T-cell (primary cell): ENCODE measurements at regions not wholly inside any gene's neighbourhood (a gene's known extent, or its start where the extent isn't known, plus 50 kb on each side); places are given as distances from the start of the nearest gene placed in this dataset.

Experiments used
- ATAC-seq, 4 experiments: fragments of 200-7000 bp in 3 of 4; fragments of 150-1000 bp in 1 of 4; cut with Tn5 transposase; replicated peaks in 1 of 4; 1 replicate in 3 of 4; 2 replicates in 1 of 4; pipeline ENCODE4 v1.10.0; 2021; ENCODE audit warnings: moderate library complexity in 3 of 4, mild to moderate bottlenecking in 2 of 4, moderate number of reproducible peaks in 1 of 4
- CTCF ChIA-PET, 2 donors: fragments of 300-600 bp; sonication (Branson Sonifier 250); formaldehyde crosslinking; loops; one replicate each; lab custom pipeline; 2022; ENCODE audit warnings: antibody characterized with exemption in 2 of 2; lab: Charles Lee
- POLR2A ChIA-PET, 2 donors: fragments of 300-600 bp; sonication (Branson Sonifier 250); formaldehyde crosslinking; loops; one replicate each; lab custom pipeline; 2022; ENCODE audit warnings: antibody characterized with exemption in 2 of 2; lab: Charles Lee
- DNase-seq, 35 experiments: peaks; one replicate each; pipeline versions ENCODE4 v3.0.0 to v3.0.0-alpha.2; 2013 to 2023
- H3K27ac ChIP-seq: one replicate; pipeline ENCODE4 v1.5.1; 2013; ENCODE audit warnings: low read length
- H3K27me3 ChIP-seq, 2 experiments: replicated peaks in 1 of 2; 1 replicate in 1 of 2; 2 replicates in 1 of 2; pipeline versions ENCODE4 v1.6.1 to v1.7.0; 2013; ENCODE audit warnings: low read length in 1 of 2, mixed read lengths in 1 of 2; ENCODE audit not compliant: control insufficient read depth in 2 of 2, insufficient read depth in 2 of 2; ENCODE audit errors: extremely low read depth in 1 of 2
- H3K36me3 ChIP-seq, 2 donors: 1 replicate in 1 of 2; 2 replicates in 1 of 2; pipeline versions ENCODE4 v1.6.1 to v1.7.0; 2013; ENCODE audit warnings: low read length in 1 of 2; ENCODE audit not compliant: control insufficient read depth in 2 of 2, insufficient read depth in 1 of 2; ENCODE audit errors: extremely low read depth in 1 of 2
- H3K4me1 ChIP-seq, 2 experiments: 1 replicate in 1 of 2; 2 replicates in 1 of 2; pipeline versions ENCODE4 v1.6.1 to v1.7.0; 2013; ENCODE audit warnings: low read length in 2 of 2, mixed read lengths in 1 of 2; ENCODE audit not compliant: insufficient read depth in 2 of 2, control insufficient read depth in 1 of 2; ENCODE audit errors: extremely low read depth in 1 of 2
- H3K4me3 ChIP-seq, 2 donors: 1 replicate in 1 of 2; 2 replicates in 1 of 2; pipeline versions ENCODE4 v1.5.1 to v1.7.0; 2013; ENCODE audit warnings: mild to moderate bottlenecking in 2 of 2, low read length in 1 of 2, moderate library complexity in 1 of 2; ENCODE audit not compliant: control insufficient read depth in 1 of 2; ENCODE audit errors: extremely low read depth in 1 of 2
- H3K9me3 ChIP-seq: 2 replicates; pipeline ENCODE4 v1.7.0; 2013
- H3K27ac Mint-ChIP-seq, 2 donors: one replicate each; pipeline ENCODE4 v1.8.0; 2020 to 2021; ENCODE audit warnings: mild to moderate bottlenecking in 2 of 2, mixed read lengths in 2 of 2
- H3K27me3 Mint-ChIP-seq, 2 donors: one replicate each; pipeline ENCODE4 v1.8.0; 2021 to 2022; ENCODE audit warnings: mixed read lengths in 2 of 2
- H3K36me3 Mint-ChIP-seq: one replicate; pipeline ENCODE4 v1.8.0; 2021; ENCODE audit warnings: mixed read lengths
- H3K4me1 Mint-ChIP-seq, 3 donors: one replicate each; pipeline ENCODE4 v1.8.0; 2020 to 2022; ENCODE audit warnings: mixed read lengths in 3 of 3, mild to moderate bottlenecking in 1 of 3
- H3K4me3 Mint-ChIP-seq, 3 donors: one replicate each; pipeline ENCODE4 v1.8.0; 2020 to 2022; ENCODE audit warnings: mild to moderate bottlenecking in 3 of 3, mixed read lengths in 3 of 3, moderate library complexity in 3 of 3
- H3K9me3 Mint-ChIP-seq, 3 donors: one replicate each; pipeline ENCODE4 v1.8.0; 2020 to 2022; ENCODE audit warnings: mixed read lengths in 3 of 3
- WGBS: methylation state at CpG from one replicate; pipeline ENCODE4 v1.1.5; 2013; ENCODE audit warnings: missing lambda C conversion rate; ENCODE audit not compliant: insufficient coverage; 5-methylcytosine and 5-hydroxymethylcytosine counted together

- H3K9me3 Mint-ChIP-seq, result peaks cover 0 to 3% (median 0%) of the 10 kb centered on the region in 3 donors
- peaks cover 23 to 30% of the 10 kb centered on the region in 2 donors for H3K27me3 Mint-ChIP-seq
- DNase-seq (no peak), ATAC-seq (no peak)
- no peaks in the 10 kb centered on the region for H3K4me1 Mint-ChIP-seq
- Histone ChIP-seq H3K4me3 (no peak overlapping the region), H3K9me3 (no peaks in the 10 kb centered on the region), H3K36me3 (no peaks in the 10 kb centered on the region), H3K4me1 (no peaks in the 10 kb centered on the region), H3K27me3 (peaks cover 2 to 40% of the 10 kb centered on the region in 2 experiments), H3K27ac (no peak overlapping the region)
- CTCF ChIA-PET, result no interaction called here
- H3K27ac Mint-ChIP-seq, result no peak overlapping the region
- POLR2A ChIA-PET, result no interaction called here
- no peak overlapping the region for H3K4me3 Mint-ChIP-seq
- H3K36me3 Mint-ChIP-seq, result no peaks in the 10 kb centered on the region
- WGBS, result 94% methylated on average over 8 of the region's 24 CpGs
Observed at GRCh38 chr17:79506150-79506870, 104.5 kb downstream of the RBFOX3 start.

GRCh38 chr17:79505199-79505598, 105.7 kb downstream of the RBFOX3 start:
- H3K27me3 ChIP-seq, result peaks cover 2 to 48% of the 10 kb centered on the region in 2 experiments
- Mint-ChIP-seq H3K27me3 (peaks cover 27 to 35% of the 10 kb centered on the region in 2 donors), H3K27ac (no peak overlapping the region), H3K36me3 (no peaks in the 10 kb centered on the region), H3K9me3 (no peaks in the 10 kb centered on the region), H3K4me1 (no peaks in the 10 kb centered on the region), H3K4me3 (no peak overlapping the region)
- H3K27ac ChIP-seq, result no peak overlapping the region
- 58% methylated on average over 3 of the region's 7 CpGs for WGBS
- ATAC-seq (no peak), DNase-seq (no peak)
- POLR2A ChIA-PET, result no interaction called here
- no peaks in the 10 kb centered on the region for H3K9me3 ChIP-seq
- H3K4me3 ChIP-seq, result no peak overlapping the region
- H3K36me3 ChIP-seq, result no peaks in the 10 kb centered on the region
- H3K4me1 ChIP-seq, result no peaks in the 10 kb centered on the region
- CTCF ChIA-PET, result no interaction called here

GRCh38 chr17:79504181-79504605, 106.7 kb downstream of the RBFOX3 start:
- H3K4me1 Mint-ChIP-seq, result no peaks in the 10 kb centered on the region
- peaks cover 31 to 37% of the 10 kb centered on the region in 2 donors for H3K27me3 Mint-ChIP-seq
- no peaks in the 10 kb centered on the region for H3K36me3 Mint-ChIP-seq
- Histone ChIP-seq H3K27ac (no peak overlapping the region), H3K27me3 (peaks cover 2 to 40% of the 10 kb centered on the region in 2 experiments), H3K36me3 (no peaks in the 10 kb centered on the region), H3K9me3 (no peaks in the 10 kb centered on the region), H3K4me1 (no peaks in the 10 kb centered on the region), H3K4me3 (no peak overlapping the region)
- H3K4me3 Mint-ChIP-seq, result no peak overlapping the region
- ChIA-PET CTCF (no interaction called here), POLR2A (no interaction called here)
- DNase-seq (no peak), ATAC-seq (no peak)
- H3K27ac Mint-ChIP-seq, result no peak overlapping the region
- peaks cover 0 to 2% (median 0%) of the 10 kb centered on the region in 3 donors for H3K9me3 Mint-ChIP-seq
- WGBS, result 80% methylated on average over 11 of the region's 13 CpGs

DNA sequence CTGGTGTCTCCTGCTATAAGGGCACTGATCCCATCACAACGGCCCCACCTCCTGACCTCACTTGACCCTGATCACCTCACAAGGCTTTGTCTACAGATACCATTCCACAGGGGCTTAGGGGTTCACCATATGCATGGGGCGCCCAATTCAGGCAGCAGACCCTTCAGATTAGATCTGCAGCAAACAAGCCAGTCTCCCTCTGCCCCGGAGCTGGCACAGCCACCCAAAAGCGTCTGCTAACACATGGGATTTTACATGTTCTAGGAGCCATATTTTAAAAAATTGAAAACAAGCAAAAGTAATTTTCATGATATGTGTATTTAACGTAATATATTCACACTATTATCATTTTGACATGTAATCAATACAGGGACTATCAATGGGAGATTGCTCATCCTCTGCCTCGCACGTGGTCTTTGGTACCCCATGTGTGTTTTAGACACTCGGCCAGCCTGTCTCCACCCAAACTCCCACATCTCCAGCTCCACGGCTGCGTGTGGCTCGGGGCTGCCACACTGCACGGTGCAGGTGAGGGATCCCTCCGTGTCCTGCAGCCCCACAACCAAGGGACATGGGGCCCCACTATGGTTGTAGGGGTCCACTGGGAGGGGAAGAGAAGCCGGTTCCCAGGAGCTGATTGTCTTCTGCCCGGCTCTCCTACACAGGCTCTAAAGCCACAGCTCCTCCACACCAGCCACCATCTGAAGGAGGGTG, 107.6 kb downstream of the RBFOX3 start:
- ATAC-seq, result no peak
- Mint-ChIP-seq H3K27me3 (peaks cover 31 to 44% of the 10 kb centered on the region in 2 donors), H3K4me1 (no peaks in the 10 kb centered on the region), H3K9me3 (peaks cover 0 to 10% (median 0%) of the 10 kb centered on the region in 3 donors), H3K27ac (no peak overlapping the region), H3K4me3 (no peak overlapping the region), H3K36me3 (no peaks in the 10 kb centered on the region)
- POLR2A ChIA-PET, result no interaction called here
- H3K36me3 ChIP-seq, result no peaks in the 10 kb centered on the region
- H3K27ac ChIP-seq, result no peak overlapping the region
- DNase-seq, result no peak
- H3K9me3 ChIP-seq, result no peaks in the 10 kb centered on the region
- peaks cover 2 to 40% of the 10 kb centered on the region in 2 experiments for H3K27me3 ChIP-seq
- no peaks in the 10 kb centered on the region for H3K4me1 ChIP-seq
- WGBS, result 88% methylated on average over 4 of the region's 15 CpGs
- CTCF ChIA-PET, result no interaction called here
- no peak overlapping the region for H3K4me3 ChIP-seq

DNA sequence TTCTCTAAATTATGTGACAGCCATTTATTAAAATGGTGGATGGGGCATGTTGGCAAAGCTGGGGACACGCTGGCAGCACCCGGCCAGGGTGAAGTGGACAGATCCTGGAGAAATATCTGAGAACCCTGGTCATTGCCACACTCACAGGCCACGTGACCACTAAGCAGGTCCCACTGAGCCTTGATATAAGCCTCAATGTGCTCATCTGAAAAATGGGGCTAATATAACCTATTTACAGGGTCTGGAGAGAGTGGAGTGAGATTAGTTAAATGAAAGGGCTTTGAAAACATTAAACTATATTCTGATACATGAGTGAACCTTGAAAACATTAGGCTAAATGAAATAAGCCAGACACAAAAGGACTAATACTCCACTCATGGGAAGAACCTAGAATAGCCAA, 108.9 kb downstream of the RBFOX3 start:
- CTCF ChIA-PET, result no interaction called here
- Mint-ChIP-seq H3K27me3 (peaks cover 27 to 44% of the 10 kb centered on the region in 2 donors), H3K9me3 (peaks cover 0 to 10% (median 0%) of the 10 kb centered on the region in 3 donors), H3K4me3 (no peak overlapping the region), H3K4me1 (no peaks in the 10 kb centered on the region), H3K36me3 (no peaks in the 10 kb centered on the region), H3K27ac (no peak overlapping the region)
- Histone ChIP-seq H3K4me1 (no peaks in the 10 kb centered on the region), H3K4me3 (no peak overlapping the region), H3K9me3 (no peaks in the 10 kb centered on the region), H3K36me3 (no peaks in the 10 kb centered on the region), H3K27me3 (peaks cover 2 to 35% of the 10 kb centered on the region in 2 experiments), H3K27ac (no peak overlapping the region)
- POLR2A ChIA-PET, result no interaction called here
- no peak for DNase-seq
- ATAC-seq, result no peak
- 83% methylated on average over 2 of the region's 3 CpGs for WGBS

GRCh38 chr17:79500745-79501618, 109.9 kb downstream of the RBFOX3 start:
- peaks cover 0 to 10% (median 0%) of the 10 kb centered on the region in 3 donors for H3K9me3 Mint-ChIP-seq
- no peaks in the 10 kb centered on the region for H3K36me3 Mint-ChIP-seq
- peaks cover 27 to 40% of the 10 kb centered on the region in 2 donors for H3K27me3 Mint-ChIP-seq

More at GRCh38 chr17:79500745-79501618, 109.9 kb downstream of the RBFOX3 start:
- DNase-seq (no peak), ATAC-seq (no peak)
- ChIA-PET CTCF (no interaction called here), POLR2A (no interaction called here)
- 58% methylated on average over 14 of the region's 23 CpGs for WGBS
- no peak overlapping the region for H3K4me3 ChIP-seq
- H3K4me3 Mint-ChIP-seq, result no peak overlapping the region
- peaks cover 2 to 33% of the 10 kb centered on the region in 2 experiments for H3K27me3 ChIP-seq
- no peaks in the 10 kb centered on the region for H3K9me3 ChIP-seq
- no peaks in the 10 kb centered on the region for H3K4me1 Mint-ChIP-seq
- no peak overlapping the region for H3K27ac Mint-ChIP-seq
- H3K27ac ChIP-seq, result no peak overlapping the region
- no peaks in the 10 kb centered on the region for H3K4me1 ChIP-seq
- no peaks in the 10 kb centered on the region for H3K36me3 ChIP-seq
